Osteocyte (in vitro differentiated cells): ENCODE measurements at regions not wholly inside any gene's neighbourhood (a gene's known extent, or its start where the extent isn't known, plus 50 kb on each side); places are given as distances from the start of the nearest gene placed in this dataset.

ENCODE experiments used
- DNase-seq: peaks from one replicate; pipeline ENCODE4 v3.0.0; 2021; ENCODE audit warnings: mixed read lengths; ENCODE audit not compliant: unreplicated experiment; ENCODE audit errors: extremely low spot score
- H3K27ac Mint-ChIP-seq: one replicate; pipeline ENCODE4 v1.8.0; 2021; ENCODE audit warnings: mild to moderate bottlenecking, mixed read lengths; ENCODE audit not compliant: unreplicated experiment
- H3K27me3 Mint-ChIP-seq: one replicate; pipeline ENCODE4 v1.8.0; 2021; ENCODE audit warnings: mixed read lengths; ENCODE audit not compliant: unreplicated experiment
- H3K36me3 Mint-ChIP-seq: one replicate; pipeline ENCODE4 v1.8.0; 2021; ENCODE audit warnings: mixed read lengths; ENCODE audit not compliant: unreplicated experiment
- H3K4me1 Mint-ChIP-seq: one replicate; pipeline ENCODE4 v1.8.0; 2021; ENCODE audit warnings: mixed read lengths; ENCODE audit not compliant: unreplicated experiment
- H3K4me3 Mint-ChIP-seq: one replicate; pipeline ENCODE4 v1.8.0; 2021; ENCODE audit warnings: mild to moderate bottlenecking, moderate library complexity, mixed read lengths; ENCODE audit not compliant: unreplicated experiment
- H3K9me3 Mint-ChIP-seq: one replicate; pipeline ENCODE4 v1.8.0; 2021; ENCODE audit warnings: mixed read lengths; ENCODE audit not compliant: unreplicated experiment
- CTCF ChIP-seq: fragments of 200-600 bp; sonication (generic); IDR thresholded peaks from 2 replicates; pipeline ENCODE4 v1.5.0; 2021; ENCODE audit warnings: antibody characterized with exemption, mild to moderate bottlenecking, moderate library complexity

GRCh38 chr12:60333461-60333860, 737.6 kb downstream of the SLC16A7 start:
- H3K27me3 Mint-ChIP-seq, result no peaks in the 10 kb centered on the region
- DNase-seq, result no peak
- H3K9me3 Mint-ChIP-seq, result peaks cover 14% of the 10 kb centered on the region
- H3K4me1 Mint-ChIP-seq, result peaks cover 25% of the 10 kb centered on the region
- no peak overlapping the region for H3K27ac Mint-ChIP-seq
- no peak overlapping the region for H3K4me3 Mint-ChIP-seq
- TF ChIP-seq CTCF, result no peak
- peaks cover 5% of the 10 kb centered on the region for H3K36me3 Mint-ChIP-seq

- Mint-ChIP-seq H3K4me3 (no peak overlapping the region), H3K9me3 (peaks cover 13% of the 10 kb centered on the region), H3K36me3 (peaks cover 7% of the 10 kb centered on the region), H3K27ac (no peak overlapping the region), H3K4me1 (peaks cover 25% of the 10 kb centered on the region), H3K27me3 (peaks cover 2% of the 10 kb centered on the region)
- no peak for DNase-seq
- TF ChIP-seq CTCF, result no peak
Observed at GRCh38 chr12:60335745-60336144, 739.9 kb downstream of the SLC16A7 start.

GRCh38 chr12:60337839-60338549, 742.2 kb downstream of the SLC16A7 start:
- H3K9me3 Mint-ChIP-seq, result peaks cover 13% of the 10 kb centered on the region
- H3K36me3 Mint-ChIP-seq, result peaks cover 7% of the 10 kb centered on the region
- no peak overlapping the region for H3K27ac Mint-ChIP-seq
- no peak overlapping the region for H3K4me3 Mint-ChIP-seq
- peaks cover 2% of the 10 kb centered on the region for H3K27me3 Mint-ChIP-seq
- peaks cover 25% of the 10 kb centered on the region for H3K4me1 Mint-ChIP-seq
- DNase-seq, result no peak
- no peak for TF ChIP-seq CTCF

- H3K27ac Mint-ChIP-seq, result no peak overlapping the region
- no peak for TF ChIP-seq CTCF
- H3K27me3 Mint-ChIP-seq, result no peaks in the 10 kb centered on the region
- H3K36me3 Mint-ChIP-seq, result peaks cover 2% of the 10 kb centered on the region
- H3K4me1 Mint-ChIP-seq, result peaks cover 2% of the 10 kb centered on the region
- H3K4me3 Mint-ChIP-seq, result no peak overlapping the region
- no peaks in the 10 kb centered on the region for H3K9me3 Mint-ChIP-seq
- DNase-seq, result no peak
Observed at GRCh38 chr12:60345442-60345841, 749.6 kb downstream of the SLC16A7 start.

GRCh38 chr12:60349232-60349978, 753.6 kb downstream of the SLC16A7 start:
- Mint-ChIP-seq H3K4me1 (peaks cover 2% of the 10 kb centered on the region), H3K27ac (no peak overlapping the region), H3K4me3 (no peak overlapping the region), H3K36me3 (no peaks in the 10 kb centered on the region), H3K27me3 (no peaks in the 10 kb centered on the region), H3K9me3 (no peaks in the 10 kb centered on the region)
- no peak for TF ChIP-seq CTCF
- DNase-seq, result no peak
